Mucosa of gallbladder (tissue), 1 donor: ENCODE measurements at regions not wholly inside any gene's neighbourhood (a gene's known extent, or its start where the extent isn't known, plus 50 kb on each side); places are given as distances from the start of the nearest gene placed in this dataset.

Source experiments
- DNase-seq: peaks from one replicate; pipeline ENCODE4 v3.0.0-alpha.2; 2020; ENCODE audit warnings: low spot score
- donor health status: DM: no; HTN: no; CAD: no.

DNA sequence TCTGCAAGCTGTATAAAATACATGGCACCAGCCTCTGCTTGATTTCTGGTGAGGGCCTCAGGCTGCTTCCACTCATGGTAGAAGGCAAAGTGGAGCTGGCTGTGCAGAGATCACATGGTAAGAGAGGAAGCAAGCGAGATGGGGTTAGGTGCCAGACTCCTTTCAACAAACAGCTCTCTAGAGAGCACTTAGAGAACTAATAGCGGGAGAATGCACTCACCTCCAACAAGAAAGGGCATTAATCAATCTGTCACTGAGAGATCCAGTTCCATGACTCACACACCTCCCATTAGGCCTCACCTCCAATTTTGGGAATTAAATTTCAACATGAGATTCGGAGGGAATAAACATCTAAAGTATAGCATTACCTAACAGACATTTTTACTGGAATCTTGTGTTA, 644.1 kb upstream of the ARRDC4 start:
- DNase-seq, result no peak

DNA sequence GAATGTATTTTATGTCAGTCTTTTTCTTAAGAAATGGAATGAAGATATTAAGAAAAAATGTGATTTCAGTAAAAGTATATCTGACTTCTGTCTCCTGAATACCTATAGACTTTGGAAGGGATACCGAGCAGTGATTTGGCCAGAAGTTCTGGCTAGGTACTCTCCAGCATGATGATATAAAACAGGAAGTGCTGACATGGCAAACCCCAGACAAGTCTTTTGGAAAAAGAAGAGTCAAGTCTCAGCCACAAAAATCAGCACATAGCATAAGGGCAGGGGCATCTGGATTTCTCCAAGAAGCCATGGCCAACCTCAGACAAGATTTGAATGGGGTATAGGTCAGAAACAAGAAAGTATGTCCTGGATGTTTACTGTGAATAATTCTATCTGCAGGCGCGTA, 643.3 kb upstream of the ARRDC4 start:
- no peak for DNase-seq

DNA sequence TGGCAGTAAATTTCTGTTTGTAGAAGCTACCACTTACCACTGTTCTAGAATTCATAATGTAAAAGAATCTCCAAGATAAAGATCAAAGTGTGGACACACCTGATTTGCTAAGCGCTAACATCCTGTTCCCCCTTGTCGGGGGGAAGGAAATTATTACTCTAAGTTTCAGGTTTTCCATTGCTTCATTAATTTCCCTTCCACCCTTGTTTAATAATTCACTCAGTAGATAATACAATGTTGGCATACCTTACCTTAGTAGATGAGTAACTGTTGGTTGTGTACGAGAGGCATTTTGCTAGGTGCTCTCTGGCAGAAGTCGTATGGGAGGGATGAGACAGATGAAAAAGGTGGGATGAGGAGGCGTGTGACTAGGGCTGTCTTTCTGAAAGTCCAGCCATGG, 641.2 kb upstream of the ARRDC4 start:
- DNase-seq, result peak; percentile 18

- no peak for DNase-seq
Measured at GRCh38 chr15:97346221-97346620, 614.3 kb upstream of the ARRDC4 start.

DNA sequence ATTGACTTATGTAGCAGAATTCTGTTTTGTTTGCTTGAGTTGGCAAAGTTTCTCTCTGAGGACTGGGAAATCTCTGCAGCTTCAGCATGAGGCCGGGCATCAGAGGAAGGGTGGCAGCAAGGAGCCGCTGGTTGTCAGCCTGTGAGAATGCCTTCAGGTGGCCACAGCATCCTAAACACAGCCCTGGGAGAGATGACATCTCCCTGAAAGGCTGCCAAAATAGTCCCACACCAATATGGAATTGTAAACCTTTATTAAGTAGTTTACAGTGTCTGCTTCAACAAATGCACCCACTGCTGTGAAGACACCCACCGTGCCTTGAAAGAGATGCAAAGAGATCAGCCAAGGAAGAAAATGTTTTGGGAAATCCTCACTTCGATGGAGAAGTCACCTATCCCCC, 609.7 kb upstream of the ARRDC4 start:
- no peak for DNase-seq

GRCh38 chr15:97383516-97383915, 577.0 kb upstream of the ARRDC4 start:
- DNase-seq, result no peak

DNA sequence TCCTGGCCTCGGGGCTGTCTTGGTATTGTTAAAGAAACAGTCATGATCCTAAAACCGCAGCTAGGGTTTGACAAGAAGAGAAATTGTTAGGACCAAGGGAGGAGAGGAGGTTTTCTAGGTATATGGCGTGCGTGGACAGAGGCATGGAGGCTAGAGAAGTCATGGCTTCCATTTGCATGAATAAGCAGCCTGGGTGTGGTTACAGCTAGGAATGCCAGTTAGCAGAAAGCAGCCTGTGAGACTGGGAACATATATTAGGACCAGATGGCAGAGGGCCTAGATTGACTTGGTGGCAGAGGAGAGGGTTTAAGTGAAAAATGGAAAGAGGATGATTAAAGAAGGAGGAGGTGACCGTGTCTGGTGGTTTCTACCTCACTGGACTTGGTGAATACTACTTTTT, 573.6 kb upstream of the ARRDC4 start:
- no peak for DNase-seq

DNA sequence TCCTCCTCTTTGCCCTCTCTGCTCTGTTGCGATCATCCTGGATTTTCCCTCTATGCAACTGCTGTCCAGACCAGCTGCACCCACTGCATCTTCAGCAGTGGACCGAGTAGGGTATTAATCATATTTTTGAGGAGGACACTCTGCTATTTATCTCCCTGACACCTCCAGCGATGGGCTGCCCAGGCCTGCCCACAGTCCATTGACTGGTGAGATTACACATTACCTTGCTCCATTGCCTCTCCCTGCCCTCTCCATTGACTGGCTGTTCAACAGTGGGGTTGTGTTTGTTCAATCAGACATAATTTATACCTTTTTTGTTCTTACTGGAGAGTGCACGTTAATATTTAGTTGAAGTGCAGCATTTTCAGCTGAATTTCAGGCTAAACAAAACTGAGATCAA, 559.3 kb upstream of the ARRDC4 start:
- DNase-seq, result no peak

DNA sequence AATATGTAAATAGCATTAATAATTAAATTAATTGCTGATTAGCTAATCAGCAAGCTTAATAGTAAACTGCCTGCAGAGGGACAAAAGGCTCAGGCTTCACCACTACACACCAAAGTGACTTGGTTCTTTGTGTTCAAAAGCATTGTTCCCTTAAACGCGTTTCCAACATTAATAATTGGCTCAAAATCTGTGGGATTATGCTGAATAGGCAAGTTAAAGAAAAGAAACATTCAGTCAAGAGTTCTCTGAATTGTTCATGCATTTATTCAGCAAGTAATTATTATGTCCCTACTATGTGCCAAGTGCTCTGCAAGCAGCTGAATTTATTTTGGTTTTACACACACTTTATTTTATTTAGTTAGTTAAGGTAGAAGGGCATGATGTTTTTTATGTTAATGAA, 558.5 kb upstream of the ARRDC4 start:
- no peak for DNase-seq

GRCh38 chr15:97406841-97407240, 553.7 kb upstream of the ARRDC4 start:
- DNase-seq, result no peak

GRCh38 chr15:97410897-97411575, 549.5 kb upstream of the ARRDC4 start:
- DNase-seq, result no peak

DNA sequence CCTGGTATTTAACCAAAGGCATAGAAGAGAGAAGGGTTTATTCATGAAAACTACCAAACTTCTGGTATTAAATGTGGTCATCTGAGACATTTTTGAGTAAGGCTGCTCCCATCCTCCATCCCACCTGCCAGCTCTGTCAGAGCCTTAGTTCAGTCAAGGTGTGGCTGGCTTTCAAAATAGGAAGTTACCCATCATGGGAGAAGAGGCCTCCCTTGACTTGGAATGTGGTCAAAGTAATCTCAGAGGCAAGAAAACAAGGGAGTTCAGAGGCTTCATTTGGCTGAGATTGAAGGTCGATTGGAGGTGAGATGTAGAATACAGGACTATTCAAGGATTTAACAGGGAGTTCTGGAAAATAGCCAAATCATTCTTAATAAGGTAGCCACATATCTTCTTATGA, 540.4 kb upstream of the ARRDC4 start:
- no peak for DNase-seq

GRCh38 chr15:97425596-97425995, 534.9 kb upstream of the ARRDC4 start:
- no peak for DNase-seq

GRCh38 chr15:97443101-97443500, 517.4 kb upstream of the ARRDC4 start:
- DNase-seq, result no peak

DNA sequence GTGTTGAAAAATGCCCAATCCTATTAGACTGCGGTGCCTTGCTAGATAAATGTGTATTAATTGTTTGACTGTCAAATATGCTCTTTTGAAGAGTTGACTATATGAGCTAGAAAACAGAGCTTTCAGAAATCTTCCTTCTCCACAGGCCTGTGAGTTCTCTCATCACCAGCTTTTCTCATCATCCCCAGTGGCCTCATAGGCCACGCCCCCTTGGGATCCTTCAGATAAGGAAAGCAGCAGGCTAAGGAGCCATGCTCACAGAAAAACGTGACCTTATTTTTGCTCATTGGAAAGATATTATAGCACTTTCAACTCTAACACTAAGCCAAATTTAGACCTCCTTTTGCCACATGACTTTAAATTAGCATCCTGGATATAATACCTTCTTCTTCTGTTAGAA, 514.4 kb upstream of the ARRDC4 start:
- DNase-seq, result no peak

GRCh38 chr15:97456521-97457202, 503.8 kb upstream of the ARRDC4 start:
- DNase-seq, result no peak

- DNase-seq, result no peak
Measured at GRCh38 chr15:97457203-97457847, 503.2 kb upstream of the ARRDC4 start.

- no peak for DNase-seq
Measured at GRCh38 chr15:97459771-97460170, 500.7 kb upstream of the ARRDC4 start.

DNA sequence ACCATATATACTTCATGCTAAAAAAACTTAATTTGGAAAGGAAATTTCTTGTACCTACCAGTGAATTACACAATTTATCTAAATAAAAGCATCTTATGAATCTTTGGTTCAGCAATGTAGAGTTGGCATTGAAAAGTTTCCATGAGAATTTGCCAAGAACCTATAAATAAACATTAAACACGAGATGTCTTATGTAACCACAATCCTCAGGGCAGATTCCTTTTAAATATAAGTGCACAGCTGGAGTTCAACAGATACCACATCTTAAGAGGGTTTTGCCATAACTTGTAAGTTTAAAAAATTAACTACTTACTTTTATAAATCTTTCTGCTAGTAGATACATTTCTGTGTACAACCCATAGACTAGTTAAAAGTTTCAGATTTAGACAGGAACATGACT, 499.3 kb upstream of the ARRDC4 start:
- DNase-seq, result no peak

DNA sequence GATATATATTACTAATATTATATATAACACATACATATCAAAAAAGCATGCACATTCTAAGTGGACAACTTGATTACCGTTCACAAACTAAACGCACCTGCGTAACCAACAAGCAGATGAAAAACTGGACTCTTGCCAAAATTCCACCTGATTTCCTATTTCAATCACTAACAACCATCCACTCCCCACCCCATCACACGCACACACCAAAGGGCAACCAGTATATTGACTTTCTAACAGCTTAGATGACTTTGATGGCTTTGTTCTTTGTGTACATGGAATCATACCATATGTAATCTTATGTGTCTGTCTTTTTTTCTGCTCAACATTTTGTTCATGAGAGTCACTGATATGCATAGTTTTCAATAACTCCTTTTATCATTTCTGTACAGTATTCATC, 496.8 kb upstream of the ARRDC4 start:
- DNase-seq, result no peak

DNA sequence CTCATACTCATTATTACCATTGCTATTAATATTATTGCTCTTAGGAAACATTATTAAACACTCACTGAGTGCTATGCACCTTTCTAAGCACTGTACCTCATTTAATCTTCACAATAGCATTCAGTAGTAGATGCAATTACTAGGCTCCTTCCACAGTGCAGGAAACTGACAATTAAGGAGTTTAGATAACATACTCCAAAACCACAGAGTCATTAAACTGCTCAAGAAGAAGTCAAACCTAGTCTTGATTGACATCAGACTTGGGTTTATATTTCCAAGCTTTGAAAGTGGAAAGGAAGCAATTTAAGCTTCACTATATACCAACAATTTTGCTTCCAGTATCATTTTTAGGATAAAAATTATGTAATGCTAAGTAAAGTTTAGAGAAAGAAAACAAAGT, 490.1 kb upstream of the ARRDC4 start:
- DNase-seq, result no peak

DNA sequence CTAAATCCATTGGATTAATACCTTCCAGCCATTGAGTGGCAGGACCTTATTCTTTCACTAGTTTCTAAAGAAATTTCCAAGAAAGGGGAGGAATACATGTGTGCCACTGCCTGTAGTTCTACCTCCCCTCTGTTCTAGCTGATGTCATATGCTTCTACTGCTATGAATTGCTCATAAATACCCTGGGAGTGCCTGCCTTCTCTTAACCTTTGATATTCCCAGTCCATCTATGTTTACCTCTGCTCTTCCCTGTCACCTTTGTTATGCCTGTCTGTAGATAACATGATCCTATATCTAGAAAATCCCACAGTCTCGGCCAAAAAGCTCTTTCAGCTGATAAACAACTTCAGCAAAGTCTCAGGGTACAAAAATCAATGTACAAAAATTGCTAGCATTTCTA, 486.9 kb upstream of the ARRDC4 start:
- no peak for DNase-seq

- DNase-seq, result no peak
Measured at GRCh38 chr15:97479957-97480356, 480.5 kb upstream of the ARRDC4 start.
